OCI-LY3 (cell line): ENCODE measurements at regions not wholly inside any gene's neighbourhood (a gene's known extent, or its start where the extent isn't known, plus 50 kb on each side); places are given as distances from the start of the nearest gene placed in this dataset.

Experiments
- CTCF ChIP-seq: fragments of 200-600, 300-600 bp; sonication (generic); IDR thresholded peaks from 2 replicates; pipeline ENCODE4 v1.5.1; 2014; ENCODE audit warnings: antibody characterized with exemption, low read length, low read depth
- EZH2phosphoT487 ChIP-seq: fragments of 200-600 bp; shearing (Covaris generic); IDR thresholded peaks from 2 replicates; pipeline ENCODE4 v1.6.1; 2018; ENCODE audit warnings: antibody characterized with exemption, mixed run types, low read depth

GRCh38 chr15:29380466-29380865 is 110.8 kb upstream of the NSMCE3 start:
- TF ChIP-seq CTCF (no peak), EZH2phosphoT487 (no peak)
